Left lung (tissue), 4 donors: ENCODE measurements at regions not wholly inside any gene's neighbourhood (a gene's known extent, or its start where the extent isn't known, plus 50 kb on each side); places are given as distances from the start of the nearest gene placed in this dataset.
A peak's percentile ranks its signal among the peaks of the same experiment; 100 is the strongest.

Source experiments
- ATAC-seq: fragments of 200-7000 bp; cut with Tn5 transposase; one replicate; pipeline ENCODE4 v1.9.1; 2020; ENCODE audit warnings: moderate library complexity
- DNase-seq, 4 donors: peaks; one replicate each; pipeline ENCODE4 v3.0.0-alpha.2; 2013 to 2020
- H3K27ac ChIP-seq, 2 donors: fragments of 200-600 bp; sonication (generic) in 1 of 2; one replicate each; pipeline versions ENCODE4 v1.5.0 to v1.8.0; 2020 to 2021
- H3K27me3 ChIP-seq, 2 donors: fragments of 200-600 bp; sonication (generic) in 1 of 2; one replicate each; pipeline versions ENCODE4 v1.5.0 to v1.8.0; 2020 to 2021
- H3K36me3 ChIP-seq, 2 donors: fragments of 200-600 bp; sonication (generic) in 1 of 2; one replicate each; pipeline versions ENCODE4 v1.5.0 to v1.8.0; 2020 to 2021
- H3K4me1 ChIP-seq, 2 donors: fragments of 200-600 bp; one replicate each; pipeline ENCODE4 v1.8.0; 2021
- H3K4me3 ChIP-seq, 2 donors: fragments of 200-600 bp; sonication (generic) in 1 of 2; one replicate each; pipeline versions ENCODE4 v1.5.0 to v1.8.0; 2020 to 2021; ENCODE audit warnings: mild to moderate bottlenecking in 1 of 2
- H3K9me3 ChIP-seq, 2 donors: fragments of 200-600 bp; sonication (generic) in 1 of 2; one replicate each; pipeline versions ENCODE4 v1.5.0 to v1.8.0; 2020 to 2021
- CTCF ChIP-seq, 2 donors: fragments of 200-600 bp; sonication (generic) in 1 of 2; IDR thresholded peaks; one replicate each; pipeline versions ENCODE4 v1.5.0 to v1.8.0; 2021; ENCODE audit warnings: antibody characterized with exemption in 2 of 2
- intact Hi-C, 2 donors: fragments of 100-400 bp; cut with DNase I; formaldehyde crosslinking; loops; one replicate each; pipeline versions ENCODE4 v1.11.2 to v1.14.2; 2022
- donor health status: DM: no; HTN: yes; CAD: no.
- donor health status: DM: no; HTN: no; CAD: no.

- Histone ChIP-seq H3K27ac (no peak overlapping the region), H3K27me3 (no peaks in the 10 kb centered on the region), H3K4me3 (no peak overlapping the region), H3K4me1 (peaks cover 0 to 12% of the 10 kb centered on the region in 2 donors), H3K36me3 (no peaks in the 10 kb centered on the region), H3K9me3 (no peaks in the 10 kb centered on the region)
- DNase-seq: no peak
- no peak for TF ChIP-seq CTCF (IDR thresholded peaks at IDR 0.05)
- no peak for ATAC-seq
- intact Hi-C loops: no loop called here
Observed at GRCh38 chr9:108275906-108276305, 579.9 kb downstream of the ACTL7B start.

- no peaks in the 10 kb centered on the region for H3K36me3 ChIP-seq
- H3K27me3 ChIP-seq: no peaks in the 10 kb centered on the region
- ATAC-seq (no peak), DNase-seq (no peak)
- H3K9me3 ChIP-seq: no peaks in the 10 kb centered on the region
- H3K4me1 ChIP-seq: peaks cover 0 to 12% of the 10 kb centered on the region in 2 donors
- TF ChIP-seq CTCF (IDR thresholded peaks at IDR 0.05): no peak
- intact Hi-C loops: no loop called here
- H3K27ac ChIP-seq: no peak overlapping the region
- no peak overlapping the region for H3K4me3 ChIP-seq
Observed at GRCh38 chr9:108274971-108275370, 580.8 kb downstream of the ACTL7B start.

GRCh38 chr9:108273988-108274387, 581.8 kb downstream of the ACTL7B start:
- TF ChIP-seq CTCF (IDR thresholded peaks at IDR 0.05): no peak
- intact Hi-C loops: no loop called here
- Histone ChIP-seq H3K27ac (no peak overlapping the region), H3K27me3 (no peaks in the 10 kb centered on the region), H3K4me1 (peaks cover 0 to 12% of the 10 kb centered on the region in 2 donors), H3K36me3 (no peaks in the 10 kb centered on the region), H3K4me3 (no peak overlapping the region), H3K9me3 (no peaks in the 10 kb centered on the region)
- DNase-seq (no peak), ATAC-seq (no peak)

- Histone ChIP-seq H3K36me3 (no peaks in the 10 kb centered on the region), H3K27me3 (no peaks in the 10 kb centered on the region), H3K4me3 (peak overlapping the region in 1 of 2 donors; percentile 11), H3K4me1 (peaks cover 0 to 12% of the 10 kb centered on the region in 2 donors), H3K27ac (peak overlapping the region in 1 of 2 donors; percentile 21), H3K9me3 (no peaks in the 10 kb centered on the region)
- peak; percentile 41 to 52 for TF ChIP-seq CTCF (IDR thresholded peaks at IDR 0.05)
- ATAC-seq (peak; percentile 95), DNase-seq (peak in 3 of 4 donors; percentile 45 to 58 (median 51))
- intact Hi-C loops: no loop called here
Observed at GRCh38 chr9:108272349-108272899, 583.4 kb downstream of the ACTL7B start.

GRCh38 chr9:108271646-108272348, 584.0 kb downstream of the ACTL7B start:
- Histone ChIP-seq H3K4me1 (peaks cover 0 to 12% of the 10 kb centered on the region in 2 donors), H3K9me3 (no peaks in the 10 kb centered on the region), H3K36me3 (no peaks in the 10 kb centered on the region), H3K4me3 (peak overlapping the region in 1 of 2 donors; percentile 11), H3K27me3 (no peaks in the 10 kb centered on the region), H3K27ac (peak overlapping the region in 1 of 2 donors; percentile 21)
- intact Hi-C loops: no loop called here
- DNase-seq (peak in 2 of 4 donors; percentile 54 to 86), ATAC-seq (peak; percentile 79)
- TF ChIP-seq CTCF (IDR thresholded peaks at IDR 0.05): no peak
